ENCODE measurements at regions not wholly inside any gene's neighbourhood (a gene's known extent, or its start where the extent isn't known, plus 50 kb on each side); places are given as distances from the start of the nearest gene placed in this dataset.
"Not testable (repeated sequence)": the region's sequence is repeated elsewhere in the genome, so short reads cannot be mapped to it uniquely, and the experiment has no call there.

- DNase-seq = no peak
Measured at GRCh38 chr9:16057541-16057940, 504.7 kb downstream of the CCDC171 start.

- no peak for DNase-seq
Measured at GRCh38 chr9:16058131-16058549, 505.3 kb downstream of the CCDC171 start.

- DNase-seq = no peak
Measured at GRCh38 chr9:16060436-16061129, 507.7 kb downstream of the CCDC171 start.

- no peak for DNase-seq
Measured at GRCh38 chr9:16062542-16063240, 509.8 kb downstream of the CCDC171 start.

GRCh38 chr9:16063241-16063591 is 510.4 kb downstream of the CCDC171 start:
- DNase-seq = no peak

GRCh38 chr9:16064771-16065170 is 511.9 kb downstream of the CCDC171 start:
- no peak for DNase-seq

- not testable (repeated sequence) for DNase-seq
Measured at GRCh38 chr9:16066201-16066600, 513.4 kb downstream of the CCDC171 start.

GRCh38 chr9:16068476-16068875 is 515.6 kb downstream of the CCDC171 start:
- DNase-seq = no peak

GRCh38 chr9:16069249-16069648 is 516.4 kb downstream of the CCDC171 start:
- no peak for DNase-seq

- DNase-seq = peak; percentile 51
Measured at GRCh38 chr9:16069671-16070454, 517.0 kb downstream of the CCDC171 start.

GRCh38 chr9:16070455-16071145 is 517.8 kb downstream of the CCDC171 start:
- peak; percentile 31 for DNase-seq

GRCh38 chr9:16071400-16071799 is 518.6 kb downstream of the CCDC171 start:
- DNase-seq = no peak

- DNase-seq = no peak
Measured at GRCh38 chr9:16074963-16075362, 522.1 kb downstream of the CCDC171 start.

- DNase-seq = no peak
Measured at GRCh38 chr9:16075696-16076095, 522.9 kb downstream of the CCDC171 start.

GRCh38 chr9:16076511-16076910 is 523.7 kb downstream of the CCDC171 start:
- no peak for DNase-seq

GRCh38 chr9:16082796-16083195 is 530.0 kb downstream of the CCDC171 start:
- DNase-seq = no peak

GRCh38 chr9:16085167-16085726 is 532.4 kb downstream of the CCDC171 start:
- DNase-seq = no peak

- DNase-seq = no peak
Measured at GRCh38 chr9:16090907-16091629, 538.2 kb downstream of the CCDC171 start.

- DNase-seq = peak; percentile 39
Measured at GRCh38 chr9:16092142-16093091, 539.6 kb downstream of the CCDC171 start.

- DNase-seq = no peak
Measured at GRCh38 chr9:16098306-16098705, 545.5 kb downstream of the CCDC171 start.

Data from right kidney (tissue), 1 donor.